NB4 (cell line): ENCODE measurements at regions not wholly inside any gene's neighbourhood (a gene's known extent, or its start where the extent isn't known, plus 50 kb on each side); places are given as distances from the start of the nearest gene placed in this dataset.

Experiments
- CTCF ChIP-seq: IDR thresholded peaks from one replicate; pipeline ENCODE4 v1.5.1; 2012; ENCODE audit warnings: low read depth, low read length
- MAX ChIP-seq: IDR thresholded peaks from 2 replicates; pipeline ENCODE4 v1.6.1; 2011; ENCODE audit warnings: low read depth, low read length
- MYC ChIP-seq: IDR thresholded peaks from 2 replicates; pipeline ENCODE4 v1.6.1; 2011; ENCODE audit warnings: low read depth, low read length
- POLR2A ChIP-seq: IDR thresholded peaks from 2 replicates; pipeline ENCODE4 v1.6.1; 2011; ENCODE audit warnings: mild to moderate bottlenecking; ENCODE audit not compliant: insufficient read length; ENCODE audit errors: extremely low read depth

- no peak for TF ChIP-seq CTCF
- no peak for TF ChIP-seq MYC
- no peak for TF ChIP-seq POLR2A
- no peak for TF ChIP-seq MAX
Observed at GRCh38 chr2:66821168-66821567, 386.2 kb downstream of the MEIS1 start.
